OCI-LY1 (cell line): ENCODE measurements at regions not wholly inside any gene's neighbourhood (a gene's known extent, or its start where the extent isn't known, plus 50 kb on each side); places are given as distances from the start of the nearest gene placed in this dataset.

Source experiments
- H2AFZ ChIP-seq: fragments of 200-600 bp; sonication (generic), shearing (Covaris generic); 2 replicates; pipeline ENCODE4 v1.6.0; 2014; ENCODE audit warnings: antibody characterized with exemption, mild to moderate bottlenecking, low read length
- H3F3A ChIP-seq: fragments of 200-600 bp; sonication (generic), shearing (Covaris generic); 2 replicates; pipeline ENCODE4 v1.6.0; 2014; ENCODE audit warnings: mild to moderate bottlenecking, antibody characterized with exemption, low read length, moderate library complexity; ENCODE audit not compliant: insufficient read depth
- H3K27ac ChIP-seq: fragments of 200-600 bp; sonication (generic); 2 replicates; pipeline ENCODE4 v1.5.1; 2014; ENCODE audit warnings: low read length, mixed run types, mild to moderate bottlenecking, low read depth; ENCODE audit not compliant: poor library complexity, severe bottlenecking
- H3K27me3 ChIP-seq: fragments of 200-600 bp; sonication (generic); 2 replicates; pipeline ENCODE4 v1.6.0; 2014; ENCODE audit warnings: antibody characterized with exemption, mild to moderate bottlenecking, low read length, moderate library complexity; ENCODE audit not compliant: insufficient read depth
- H3K36me3 ChIP-seq: fragments of 200-600 bp; sonication (generic); 2 replicates; pipeline ENCODE4 v1.6.1; 2014; ENCODE audit warnings: mild to moderate bottlenecking, antibody characterized with exemption, low read length, moderate library complexity, mixed read lengths; ENCODE audit not compliant: insufficient read depth
- H3K4me1 ChIP-seq: fragments of 200-600 bp; sonication (generic); 2 replicates; pipeline ENCODE4 v1.5.1; 2014; ENCODE audit warnings: mild to moderate bottlenecking, low read length, moderate library complexity; ENCODE audit not compliant: insufficient read depth, severe bottlenecking
- H3K4me2 ChIP-seq: fragments of 200-600 bp; sonication (generic), shearing (Covaris generic); 2 replicates; pipeline ENCODE4 v1.6.1; 2014; ENCODE audit warnings: low read length
- H3K4me3 ChIP-seq: fragments of 200-600 bp; sonication (generic); 2 replicates; pipeline ENCODE4 v1.5.1; 2014; ENCODE audit warnings: low read length, low read depth, mild to moderate bottlenecking, mixed read lengths; ENCODE audit not compliant: poor library complexity, severe bottlenecking
- H3K79me2 ChIP-seq: fragments of 200-600 bp; shearing (Covaris generic); 2 replicates; pipeline ENCODE4 v1.6.1; 2016; ENCODE audit warnings: mixed run types, low read length, mixed read lengths; ENCODE audit not compliant: insufficient read depth
- H3K9ac ChIP-seq: fragments of 200-600 bp; sonication (generic), shearing (Covaris generic); 2 replicates; pipeline ENCODE4 v1.6.1; 2014; ENCODE audit warnings: mild to moderate bottlenecking, low read length, mixed read lengths
- H3K9me2 ChIP-seq: fragments of 200-600 bp; sonication (generic), shearing (Covaris generic); 2 replicates; pipeline ENCODE4 v1.6.1; 2014; ENCODE audit warnings: low read depth, mild to moderate bottlenecking, low read length, mixed read lengths
- H3K9me3 ChIP-seq: fragments of 200-600 bp; shearing (Covaris generic); 2 replicates; pipeline ENCODE4 v1.6.1; 2014; ENCODE audit warnings: low read length, mixed read lengths
- H4K20me1 ChIP-seq: fragments of 200-600 bp; sonication (generic), shearing (Covaris generic); 2 replicates; pipeline ENCODE4 v1.6.0; 2016; ENCODE audit warnings: mild to moderate bottlenecking, low read length; ENCODE audit not compliant: insufficient read depth
- EZH2 ChIP-seq: fragments of 200-600 bp; sonication (generic), shearing (Covaris generic); IDR thresholded peaks from 2 replicates; pipeline ENCODE4 v1.8.0; 2017; ENCODE audit warnings: borderline replicate concordance, mixed run types, mild to moderate bottlenecking, antibody characterized with exemption, low read length, moderate library complexity, mixed read lengths
- TF ChIP-seq, protein P1 (sequence below): fragments of 200-600 bp; sonication (generic), shearing (Covaris generic); IDR thresholded peaks from 2 replicates; pipeline ENCODE4 v1.5.1; 2017; ENCODE audit warnings: mild to moderate bottlenecking, antibody characterized with exemption, low read length, moderate library complexity, mixed read lengths

DNA sequence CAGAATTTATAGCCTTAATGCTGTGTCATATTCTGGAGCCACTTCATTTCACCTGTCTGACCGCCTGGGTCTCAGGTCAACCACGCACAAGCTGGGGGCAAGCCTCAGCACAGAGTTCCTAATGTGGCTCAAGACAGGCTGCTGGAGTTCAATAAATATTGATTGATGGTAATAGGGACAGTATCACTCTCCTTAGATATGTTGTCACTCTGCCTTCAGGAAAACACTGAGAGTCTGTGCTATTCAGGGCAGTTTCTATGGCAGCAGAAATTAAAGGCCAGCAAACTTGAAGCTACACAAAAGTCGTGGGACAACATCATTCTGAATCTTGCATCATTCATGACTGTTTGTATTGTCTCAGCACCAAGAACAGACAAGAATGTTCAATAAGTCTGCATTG is 696.1 kb downstream of the METTL4 start:
- H3K79me2 ChIP-seq, result no peaks in the 10 kb centered on the region
- no peak overlapping the region for H3K9ac ChIP-seq
- no peaks in the 10 kb centered on the region for H3K27me3 ChIP-seq
- H3F3A ChIP-seq, result no peaks in the 10 kb centered on the region
- H3K4me3 ChIP-seq, result no peak overlapping the region
- no peak overlapping the region for H3K27ac ChIP-seq
- H3K4me1 ChIP-seq, result no peaks in the 10 kb centered on the region
- TF ChIP-seq EZH2, result no peak
- TF ChIP-seq, protein P1, sequence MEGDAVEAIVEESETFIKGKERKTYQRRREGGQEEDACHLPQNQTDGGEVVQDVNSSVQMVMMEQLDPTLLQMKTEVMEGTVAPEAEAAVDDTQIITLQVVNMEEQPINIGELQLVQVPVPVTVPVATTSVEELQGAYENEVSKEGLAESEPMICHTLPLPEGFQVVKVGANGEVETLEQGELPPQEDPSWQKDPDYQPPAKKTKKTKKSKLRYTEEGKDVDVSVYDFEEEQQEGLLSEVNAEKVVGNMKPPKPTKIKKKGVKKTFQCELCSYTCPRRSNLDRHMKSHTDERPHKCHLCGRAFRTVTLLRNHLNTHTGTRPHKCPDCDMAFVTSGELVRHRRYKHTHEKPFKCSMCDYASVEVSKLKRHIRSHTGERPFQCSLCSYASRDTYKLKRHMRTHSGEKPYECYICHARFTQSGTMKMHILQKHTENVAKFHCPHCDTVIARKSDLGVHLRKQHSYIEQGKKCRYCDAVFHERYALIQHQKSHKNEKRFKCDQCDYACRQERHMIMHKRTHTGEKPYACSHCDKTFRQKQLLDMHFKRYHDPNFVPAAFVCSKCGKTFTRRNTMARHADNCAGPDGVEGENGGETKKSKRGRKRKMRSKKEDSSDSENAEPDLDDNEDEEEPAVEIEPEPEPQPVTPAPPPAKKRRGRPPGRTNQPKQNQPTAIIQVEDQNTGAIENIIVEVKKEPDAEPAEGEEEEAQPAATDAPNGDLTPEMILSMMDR, result no peak
- H3K9me2 ChIP-seq, result no peaks in the 10 kb centered on the region
- H3K36me3 ChIP-seq, result no peaks in the 10 kb centered on the region
- H4K20me1 ChIP-seq, result no peaks in the 10 kb centered on the region
- no peak overlapping the region for H3K4me2 ChIP-seq
- no peaks in the 10 kb centered on the region for H3K9me3 ChIP-seq
- H2AFZ ChIP-seq, result no peak overlapping the region

DNA sequence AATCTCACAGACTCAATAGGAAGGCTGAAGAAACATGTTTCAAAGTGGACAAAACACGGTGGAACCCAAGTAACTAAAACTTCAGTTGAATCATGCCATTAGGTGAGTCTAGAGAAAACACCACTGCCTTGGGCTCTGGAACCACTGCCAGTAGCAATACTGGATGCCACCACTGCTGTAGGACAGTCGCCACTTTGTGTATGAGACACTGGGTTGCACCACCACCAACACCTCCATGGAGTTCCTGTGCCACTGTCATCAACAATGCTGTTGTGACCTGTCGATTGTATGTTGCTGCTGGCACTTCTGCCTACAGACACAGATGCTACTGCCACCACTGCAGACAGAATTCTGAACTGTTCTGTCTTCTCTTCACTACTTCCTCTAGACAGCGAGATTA is 686.7 kb downstream of the METTL4 start:
- no peak overlapping the region for H3K4me2 ChIP-seq
- TF ChIP-seq, protein P1, result no peak
- no peak for TF ChIP-seq EZH2
- H3K4me1 ChIP-seq, result no peaks in the 10 kb centered on the region
- H3K4me3 ChIP-seq, result no peak overlapping the region
- H3K9me2 ChIP-seq, result no peaks in the 10 kb centered on the region
- H4K20me1 ChIP-seq, result no peaks in the 10 kb centered on the region
- H3F3A ChIP-seq, result no peaks in the 10 kb centered on the region
- H3K36me3 ChIP-seq, result no peaks in the 10 kb centered on the region
- H3K27me3 ChIP-seq, result no peaks in the 10 kb centered on the region
- no peak overlapping the region for H3K9ac ChIP-seq
- no peak overlapping the region for H2AFZ ChIP-seq
- H3K27ac ChIP-seq, result no peak overlapping the region
- no peaks in the 10 kb centered on the region for H3K9me3 ChIP-seq
- H3K79me2 ChIP-seq, result no peaks in the 10 kb centered on the region

DNA sequence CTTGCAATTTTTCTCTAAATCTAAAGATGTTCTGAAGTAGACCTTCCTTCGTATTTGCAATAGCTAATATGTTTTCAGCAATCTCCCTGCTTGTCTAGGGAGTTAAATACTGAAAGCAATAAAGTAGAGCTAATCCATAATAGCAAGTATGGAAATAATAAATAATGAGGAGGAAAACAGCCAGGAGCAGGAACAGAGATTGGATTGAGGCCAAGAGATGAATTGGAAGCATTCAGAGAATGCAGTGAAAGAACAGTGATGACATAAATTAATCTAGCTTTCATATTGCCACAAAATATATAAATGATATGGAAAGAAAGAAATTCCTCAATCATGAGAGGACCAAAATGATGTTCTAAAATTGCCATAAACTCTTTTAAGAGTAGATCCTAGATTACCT is 679.7 kb downstream of the METTL4 start:
- Histone ChIP-seq H3K4me1 (no peaks in the 10 kb centered on the region), H3K36me3 (no peaks in the 10 kb centered on the region), H4K20me1 (no peaks in the 10 kb centered on the region), H2AFZ (no peak overlapping the region), H3K9me2 (no peaks in the 10 kb centered on the region), H3K79me2 (no peaks in the 10 kb centered on the region), H3K9me3 (no peaks in the 10 kb centered on the region), H3K4me2 (no peak overlapping the region), H3K4me3 (no peak overlapping the region), H3K9ac (no peak overlapping the region), H3F3A (no peaks in the 10 kb centered on the region), H3K27ac (no peak overlapping the region), H3K27me3 (no peaks in the 10 kb centered on the region)
- no peak for TF ChIP-seq EZH2
- TF ChIP-seq, protein P1, result no peak
